ENCODE measurements at regions not wholly inside any gene's neighbourhood (a gene's known extent, or its start where the extent isn't known, plus 50 kb on each side); places are given as distances from the start of the nearest gene placed in this dataset.

- 87% methylated on average over 3 of the region's 8 CpGs; no CpG with 5 or more reads in 1 of the 2 experiments for WGBS, 2 experiments (ENCODE audit: extremely low coverage in 2 of 2, insufficient read length in 1 of 2)
These were observed 60.6 kb upstream of the INPP5A start for GRCh38 chr10:132477066-132477397.

More at GRCh38 chr10:132477066-132477397, 60.6 kb upstream of the INPP5A start:
- Histone ChIP-seq H3K4me2 (ENCODE audit: low read depth, low read length) (no peak overlapping the region), H2BK5ac (ENCODE audit: low read depth, low read length, poor library complexity, severe bottlenecking) (no peak overlapping the region), H3K56ac (ENCODE audit: extremely low read depth, insufficient read depth, low read length) (no peak overlapping the region), H2AK5ac (ENCODE audit: low read depth, low read length) (no peak overlapping the region), H3K4me1 (ENCODE audit: control insufficient read depth, insufficient read depth, low read length) (peaks cover 7% of the 10 kb centered on the region), H3K14ac (replicated peaks; ENCODE audit: low read depth, low read length) (no peak overlapping the region), H3K79me1 (ENCODE audit: low read depth in 1 of 2, low read length in 2 of 2) (no peaks in the 10 kb centered on the region), H2BK20ac (ENCODE audit: low read depth, low read length) (no peak overlapping the region), H2AFZ (replicated peaks; ENCODE audit: low read length, poor library complexity) (no peak overlapping the region), H3K27me3 (ENCODE audit: control insufficient read depth, insufficient read depth, low read length) (peaks cover 11% of the 10 kb centered on the region), H2AK9ac (replicated peaks; ENCODE audit: low read depth, low read length, poor library complexity) (no peak overlapping the region), H2BK120ac (ENCODE audit: low read depth, low read length) (no peak overlapping the region), H3K9ac (ENCODE audit: low read depth, low read length) (no peak overlapping the region), H3K4ac (ENCODE audit: low read depth, low read length) (no peak overlapping the region), H3K9me1 (ENCODE audit: insufficient read depth, low read length) (no peaks in the 10 kb centered on the region; the same call in 1 of the 2 replicates), H3K27ac (ENCODE audit: insufficient read depth, low read length) (no peak overlapping the region), H4K5ac (ENCODE audit: low read depth, low read length) (no peak overlapping the region), H4K91ac (ENCODE audit: insufficient read depth, low read depth, low read length) (no peak overlapping the region), H3K18ac (ENCODE audit: low read depth, low read length) (no peak overlapping the region), H3K9me3 (ENCODE audit: control insufficient read depth, insufficient read depth, low read length) (peaks cover 2% of the 10 kb centered on the region; the same call in 1 of the 2 replicates), H4K8ac (ENCODE audit: low read depth in 2 of 2, low read length in 2 of 2) (no peak overlapping the region), H3K36me3 (ENCODE audit: control insufficient read depth, insufficient read depth, low read length) (no peaks in the 10 kb centered on the region), H3K4me3 (ENCODE audit: insufficient read depth, low read depth, low read length) (no peak overlapping the region), H3K23ac (ENCODE audit: low read depth, low read length) (no peak overlapping the region), H4K20me1 (ENCODE audit: insufficient read depth, low read length) (no peaks in the 10 kb centered on the region), H2BK15ac (ENCODE audit: low read depth, low read length) (no peak overlapping the region)
- intact Hi-C loops (cut with micrococcal nuclease) (no loop called here), dilution Hi-C loops (cut with HindIII; ENCODE audit: low sequenced_read_pairs, unreplicated experiment) (no loop called here), in situ Hi-C loops (cut with MboI; ENCODE audit: low sequenced_read_pairs) (no loop called here)
- POLR2A ChIA-PET (ENCODE audit: unreplicated experiment), result no interaction called here
- no TSS peak for BruUV-seq (replicated peaks)
- CTCF ChIA-PET, result no interaction called here
- TF ChIP-seq RCOR1 (IDR thresholded peaks at IDR 0.05; ENCODE audit: insufficient replicate concordance, low read length) (no peak), MAFK (IDR thresholded peaks at IDR 0.05; ENCODE audit: low read depth, low read length) (no peak), MAZ (IDR thresholded peaks at IDR 0.05; ENCODE audit: borderline replicate concordance, low read depth, low read length) (no peak), POLR2A (IDR thresholded peaks at IDR 0.05; ENCODE audit: low read depth, low read length) (no peak), CHD1 (IDR thresholded peaks at IDR 0.05; ENCODE audit: low read depth, low read length) (no peak), RFX5 (IDR thresholded peaks at IDR 0.05; ENCODE audit: low read depth, low read length) (no peak), NFE2L2 (IDR thresholded peaks at IDR 0.05; ENCODE audit: low read depth, low read length) (no peak), ELK1 (IDR thresholded peaks at IDR 0.05; ENCODE audit: borderline replicate concordance, low read depth, low read length) (no peak), CTCF (conservative IDR thresholded peaks at IDR 0.05; ENCODE audit: low read depth, low read length) (no peak), CEBPB (IDR thresholded peaks at IDR 0.05; ENCODE audit: low read depth, low read length) (no peak), FOS (IDR thresholded peaks at IDR 0.05; ENCODE audit: low read depth, low read length) (no peak), BHLHE40 (IDR thresholded peaks at IDR 0.05; ENCODE audit: low read depth, low read length) (no peak), RAD21 (IDR thresholded peaks at IDR 0.05; ENCODE audit: low read length) (no peak), USF2 (IDR thresholded peaks at IDR 0.05; ENCODE audit: low read depth, low read length) (no peak)
- no peak for DNase-seq
- ATAC-seq (ENCODE audit: low read depth), result no peak
